ENCODE measurements at regions not wholly inside any gene's neighbourhood (a gene's known extent, or its start where the extent isn't known, plus 50 kb on each side); places are given as distances from the start of the nearest gene placed in this dataset.

DNA sequence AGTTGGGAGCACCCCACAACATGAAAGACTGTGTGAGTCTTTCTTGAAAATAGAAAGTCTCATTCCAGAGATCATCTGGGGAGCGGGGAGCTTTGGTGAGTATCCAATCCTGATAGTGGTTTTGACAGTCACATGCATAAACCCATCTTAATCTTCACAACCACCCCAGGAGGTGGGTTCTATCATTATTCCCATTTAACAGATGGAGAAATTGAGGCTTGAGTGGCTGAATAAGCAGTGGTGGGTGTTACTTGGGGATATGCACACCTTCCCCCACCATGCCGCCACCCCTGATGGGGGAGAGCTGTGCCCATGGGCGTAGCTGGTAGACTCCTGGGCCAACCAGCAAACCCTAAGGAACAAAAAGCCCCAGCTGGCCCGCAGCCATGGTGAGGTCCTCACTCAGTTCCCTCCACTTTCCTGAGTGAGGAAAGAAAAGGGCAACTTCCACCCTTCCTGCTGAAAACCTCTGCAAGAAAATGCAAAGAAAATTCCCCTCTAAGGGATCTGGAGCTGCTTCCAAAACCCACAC is 99.8 kb downstream of the SNX5 start:
- no peaks in the 10 kb centered on the region for H3K36me3 ChIP-seq (ENCODE audit: control insufficient read depth in 2 of 4, insufficient read depth in 4 of 4, low read length in 3 of 4)
- H2BK5ac ChIP-seq (ENCODE audit: low read depth, low read length): peak overlapping the region; percentile 87; the same call in 1 of the 2 replicates
- no peaks in the 10 kb centered on the region for H4K20me1 ChIP-seq (replicated peaks in 1 of 2; ENCODE audit: control insufficient read depth in 1 of 2, insufficient read depth in 2 of 2, low read length in 2 of 2)
- H3K4me3 ChIP-seq (ENCODE audit: extremely low read depth in 1 of 4, insufficient read depth in 2 of 4, low read depth in 3 of 4, low read length in 4 of 4): no peak overlapping the region
- peak overlapping the region; percentile 68; the same call in 1 of the 2 replicates for H2BK12ac ChIP-seq (ENCODE audit: low read depth, low read length)
- WGBS, 2 experiments (ENCODE audit: extremely low coverage in 1 of 2, insufficient coverage in 1 of 2, insufficient read length in 1 of 2, insufficient replicate concordance in 2 of 2, low coverage in 1 of 2, low lambda C conversion rate in 2 of 2, missing lambda C conversion rate in 1 of 2): 80% methylated on average over 4 of the region's 4 CpGs; no CpG with 5 or more reads in 1 of the 2 experiments
- H3K27me3 ChIP-seq (replicated peaks in 1 of 4; ENCODE audit: control insufficient read depth in 3 of 4, extremely low read depth in 1 of 4, insufficient read depth in 3 of 4, low read length in 3 of 4): no peaks in the 10 kb centered on the region
- ChIA-PET CTCF (ENCODE audit: partially characterized antibody) (interaction anchor here (1.0 to 4.2 kb wide), 5 partner anchors 13 to 216 kb away, joined by 3 to 24 read pairs (median 4); no protein-coding TSS in a partner anchor), POLR2A (ENCODE audit: partially characterized antibody) (interaction anchor here (1.0 to 1.2 kb wide), 3 partner anchors 15 to 69 kb away, joined by 3 to 4 read pairs (median 4); no protein-coding TSS in a partner anchor)
- no peak overlapping the region for H4K8ac ChIP-seq (ENCODE audit: extremely low read depth, insufficient read depth, low read length)
- no peak overlapping the region for H3K23ac ChIP-seq (ENCODE audit: insufficient read length)
- no peaks in the 10 kb centered on the region for H3K79me2 ChIP-seq (ENCODE audit: control insufficient read depth in 1 of 2, insufficient read depth in 2 of 2, low read length in 2 of 2)
- H3K56ac ChIP-seq (replicated peaks; ENCODE audit: insufficient read length, low read depth, low read length): no peak overlapping the region
- no peaks in the 10 kb centered on the region for H3K23me2 ChIP-seq (ENCODE audit: low read depth, low read length)
- no peaks in the 10 kb centered on the region for H3K9me3 ChIP-seq (ENCODE audit: insufficient read depth in 2 of 2, low read depth in 1 of 2, low read length in 1 of 2)
- H3K27ac ChIP-seq (ENCODE audit: low read depth, low read length): no peak overlapping the region
- DNase-seq (ENCODE audit: low read depth in 1 of 2, low spot score in 2 of 2): no peak
- H3K4me1 ChIP-seq (replicated peaks in 1 of 4; ENCODE audit: control insufficient read depth in 3 of 4, insufficient read depth in 4 of 4, low read length in 3 of 4): peaks cover 12 to 35% (median 24%) of the 10 kb centered on the region in 4 experiments
- TF ChIP-seq ASH2L (IDR thresholded peaks at IDR 0.05; ENCODE audit: low read length) (peak; percentile 13), KDM4A (IDR thresholded peaks at IDR 0.05; ENCODE audit: low read depth, low read length, severe bottlenecking) (no peak), KDM1A (IDR thresholded peaks at IDR 0.05; ENCODE audit: borderline replicate concordance, low read length) (peak; percentile 61; the same call in 1 of the 2 replicates)
- H2BK15ac ChIP-seq (ENCODE audit: low read length): no peak overlapping the region; the same call in 1 of the 2 replicates
- no peak overlapping the region for H3K4ac ChIP-seq (replicated peaks; ENCODE audit: insufficient read length, low read depth, low read length)
- H2AK5ac ChIP-seq (ENCODE audit: low read depth, low read length): no peak overlapping the region
- no peak overlapping the region for H2AFZ ChIP-seq (ENCODE audit: low read length)
- no peak overlapping the region for H3K14ac ChIP-seq (ENCODE audit: insufficient read length)
- H4K91ac ChIP-seq (replicated peaks; ENCODE audit: insufficient read length, low read length): peak overlapping the region; percentile 75
- no peak overlapping the region for H4K5ac ChIP-seq (ENCODE audit: insufficient read length, low read depth, low read length)
- no peak overlapping the region for H3K4me2 ChIP-seq (ENCODE audit: insufficient read depth in 1 of 2, low read depth in 2 of 2, low read length in 2 of 2)
- H2BK120ac ChIP-seq (replicated peaks; ENCODE audit: low read depth, low read length): no peak overlapping the region
- H3K18ac ChIP-seq (ENCODE audit: extremely low read depth, low read length): peak overlapping the region; percentile 24; the same call in 1 of the 2 replicates
- no peak overlapping the region for H3K9ac ChIP-seq (replicated peaks in 1 of 4; ENCODE audit: extremely low read depth in 1 of 4, low read depth in 3 of 4, low read length in 3 of 4)
- H3K79me1 ChIP-seq (ENCODE audit: low read depth, low read length): no peaks in the 10 kb centered on the region
- peak overlapping the region; percentile 100; the same call in 1 of the 2 replicates for H2BK20ac ChIP-seq (ENCODE audit: low read length)
- FAIRE-seq: no peak

Data from H1 (cell line).